MV-4-11 (cell line): ENCODE measurements at regions not wholly inside any gene's neighbourhood (a gene's known extent, or its start where the extent isn't known, plus 50 kb on each side); places are given as distances from the start of the nearest gene placed in this dataset.
A peak's percentile ranks its signal among the peaks of the same experiment; 100 is the strongest.
"Not testable (repeated sequence)": the region's sequence is repeated elsewhere in the genome, so short reads cannot be mapped to it uniquely, and the experiment has no call there.

Source experiments
- DNase-seq: peaks from one replicate; lab custom pipeline; 2025; lab: John Stamatoyannopoulos, UW

- no peak for DNase-seq
Observed at GRCh38 chr12:92272061-92272964, 126.7 kb upstream of the BTG1 start.

GRCh38 chr12:92271341-92271740 lies 125.7 kb upstream of the BTG1 start:
- DNase-seq: no peak

GRCh38 chr12:92270521-92270920 lies 124.9 kb upstream of the BTG1 start:
- no peak for DNase-seq

- no peak for DNase-seq
Observed at GRCh38 chr12:92268946-92269345, 123.3 kb upstream of the BTG1 start.

GRCh38 chr12:92261692-92262091 lies 116.0 kb upstream of the BTG1 start:
- no peak for DNase-seq

GRCh38 chr12:92261071-92261470 lies 115.4 kb upstream of the BTG1 start:
- DNase-seq: no peak

- DNase-seq: no peak
Observed at GRCh38 chr12:92259696-92260251, 114.1 kb upstream of the BTG1 start.

GRCh38 chr12:92259291-92259690 lies 113.6 kb upstream of the BTG1 start:
- DNase-seq: no peak

GRCh38 chr12:92257261-92257660 lies 111.6 kb upstream of the BTG1 start:
- DNase-seq: no peak

- DNase-seq: peak; percentile 23
Observed at GRCh38 chr12:92255741-92256140, 110.1 kb upstream of the BTG1 start.

GRCh38 chr12:92253301-92253700 lies 107.7 kb upstream of the BTG1 start:
- no peak for DNase-seq

GRCh38 chr12:92248977-92249376 lies 103.3 kb upstream of the BTG1 start:
- no peak for DNase-seq

- no peak for DNase-seq
Observed at GRCh38 chr12:92244036-92244435, 98.4 kb upstream of the BTG1 start.

- DNase-seq: no peak
Observed at GRCh38 chr12:92242907-92243306, 97.3 kb upstream of the BTG1 start.

GRCh38 chr12:92237762-92238523 lies 92.3 kb upstream of the BTG1 start:
- DNase-seq: no peak

- no peak for DNase-seq
Observed at GRCh38 chr12:92237262-92237661, 91.6 kb upstream of the BTG1 start.

GRCh38 chr12:92235703-92236472 lies 90.2 kb upstream of the BTG1 start:
- no peak for DNase-seq

- no peak for DNase-seq
Observed at GRCh38 chr12:92234533-92234932, 88.9 kb upstream of the BTG1 start.

- DNase-seq: peak; percentile 64
Observed at GRCh38 chr12:92233346-92234015, 87.8 kb upstream of the BTG1 start.

GRCh38 chr12:92232371-92232932 lies 86.8 kb upstream of the BTG1 start:
- not testable (repeated sequence) for DNase-seq

- peak; percentile 43 for DNase-seq
Observed at GRCh38 chr12:92231945-92232344, 86.3 kb upstream of the BTG1 start.
